ENCODE measurements at regions not wholly inside any gene's neighbourhood (a gene's known extent, or its start where the extent isn't known, plus 50 kb on each side); places are given as distances from the start of the nearest gene placed in this dataset.

- no peak overlapping the region for H3K4me3 ChIP-seq (ENCODE audit: low read depth, low read length, poor library complexity, severe bottlenecking)
- TF ChIP-seq EZH2 (IDR thresholded peaks at IDR 0.05; ENCODE audit: borderline replicate concordance, low read depth, low read length, poor library complexity, severe bottlenecking), result no peak
- TF ChIP-seq, protein P1, sequence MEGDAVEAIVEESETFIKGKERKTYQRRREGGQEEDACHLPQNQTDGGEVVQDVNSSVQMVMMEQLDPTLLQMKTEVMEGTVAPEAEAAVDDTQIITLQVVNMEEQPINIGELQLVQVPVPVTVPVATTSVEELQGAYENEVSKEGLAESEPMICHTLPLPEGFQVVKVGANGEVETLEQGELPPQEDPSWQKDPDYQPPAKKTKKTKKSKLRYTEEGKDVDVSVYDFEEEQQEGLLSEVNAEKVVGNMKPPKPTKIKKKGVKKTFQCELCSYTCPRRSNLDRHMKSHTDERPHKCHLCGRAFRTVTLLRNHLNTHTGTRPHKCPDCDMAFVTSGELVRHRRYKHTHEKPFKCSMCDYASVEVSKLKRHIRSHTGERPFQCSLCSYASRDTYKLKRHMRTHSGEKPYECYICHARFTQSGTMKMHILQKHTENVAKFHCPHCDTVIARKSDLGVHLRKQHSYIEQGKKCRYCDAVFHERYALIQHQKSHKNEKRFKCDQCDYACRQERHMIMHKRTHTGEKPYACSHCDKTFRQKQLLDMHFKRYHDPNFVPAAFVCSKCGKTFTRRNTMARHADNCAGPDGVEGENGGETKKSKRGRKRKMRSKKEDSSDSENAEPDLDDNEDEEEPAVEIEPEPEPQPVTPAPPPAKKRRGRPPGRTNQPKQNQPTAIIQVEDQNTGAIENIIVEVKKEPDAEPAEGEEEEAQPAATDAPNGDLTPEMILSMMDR (conservative IDR thresholded peaks at IDR 0.05; ENCODE audit: low read depth, low read length), result no peak
- H3K4me1 ChIP-seq (ENCODE audit: insufficient read depth, low read length, poor library complexity, severe bottlenecking), result peaks cover 51% of the 10 kb centered on the region
- ChIA-PET CTCF (no interaction called here), POLR2A (ENCODE audit: low non-redundant PET) (no interaction called here)
- H3K27ac ChIP-seq (ENCODE audit: low read depth, low read length, poor library complexity, severe bottlenecking), result peak overlapping the region; percentile 66
- no peak for DNase-seq (ENCODE audit: low spot score)
- intact Hi-C loops (cut with micrococcal nuclease; ENCODE audit: unreplicated experiment), result no loop called here
- no TSS peak for BruUV-seq (replicated peaks)
- peaks cover 4% of the 10 kb centered on the region for H3K36me3 ChIP-seq (ENCODE audit: insufficient read depth, low read length, poor library complexity, severe bottlenecking)
- H3K27me3 ChIP-seq (replicated peaks; ENCODE audit: insufficient read depth, low read depth, low read length, poor library complexity), result no peaks in the 10 kb centered on the region
- no peaks in the 10 kb centered on the region for H3K9me3 ChIP-seq (ENCODE audit: low read depth, low read length, poor library complexity, severe bottlenecking)
Measured at GRCh38 chr9:129500863-129501770, 119.8 kb downstream of the C9orf50 start.

GRCh38 chr9:129500161-129500862 is 120.6 kb downstream of the C9orf50 start:
- no peak for TF ChIP-seq EZH2 (IDR thresholded peaks at IDR 0.05; ENCODE audit: borderline replicate concordance, low read depth, low read length, poor library complexity, severe bottlenecking)
- TF ChIP-seq, protein P1 (conservative IDR thresholded peaks at IDR 0.05; ENCODE audit: low read depth, low read length), result no peak
- CTCF ChIA-PET, result no interaction called here
- Histone ChIP-seq H3K36me3 (ENCODE audit: insufficient read depth, low read length, poor library complexity, severe bottlenecking) (peaks cover 4% of the 10 kb centered on the region), H3K27me3 (replicated peaks; ENCODE audit: insufficient read depth, low read depth, low read length, poor library complexity) (no peaks in the 10 kb centered on the region), H3K4me1 (ENCODE audit: insufficient read depth, low read length, poor library complexity, severe bottlenecking) (peaks cover 58% of the 10 kb centered on the region), H3K27ac (ENCODE audit: low read depth, low read length, poor library complexity, severe bottlenecking) (peak overlapping the region; percentile 66), H3K4me3 (ENCODE audit: low read depth, low read length, poor library complexity, severe bottlenecking) (no peak overlapping the region), H3K9me3 (ENCODE audit: low read depth, low read length, poor library complexity, severe bottlenecking) (no peaks in the 10 kb centered on the region)
- peak; percentile 70 for DNase-seq (ENCODE audit: low spot score)
- POLR2A ChIA-PET (ENCODE audit: low non-redundant PET), result no interaction called here
- intact Hi-C loops (cut with micrococcal nuclease; ENCODE audit: unreplicated experiment), result no loop called here
- no TSS peak for BruUV-seq (replicated peaks)

- no peak overlapping the region for H3K4me3 ChIP-seq (ENCODE audit: low read depth, low read length, poor library complexity, severe bottlenecking)
- H3K36me3 ChIP-seq (ENCODE audit: insufficient read depth, low read length, poor library complexity, severe bottlenecking), result peaks cover 4% of the 10 kb centered on the region
- DNase-seq (ENCODE audit: low spot score), result no peak
- TF ChIP-seq, protein P1 (conservative IDR thresholded peaks at IDR 0.05; ENCODE audit: low read depth, low read length), result no peak
- no peak for TF ChIP-seq EZH2 (IDR thresholded peaks at IDR 0.05; ENCODE audit: borderline replicate concordance, low read depth, low read length, poor library complexity, severe bottlenecking)
- no TSS peak for BruUV-seq (replicated peaks)
- POLR2A ChIA-PET (ENCODE audit: low non-redundant PET), result interaction anchor here (0.9 kb wide), 1 partner anchor 321 kb away, joined by 3 read pairs; the partner anchor contains the start of gene IER5L
- intact Hi-C loops (cut with micrococcal nuclease; ENCODE audit: unreplicated experiment), result loop anchor here (5.0 to 10.0 kb wide), 2 partner anchors 106 to 361 kb away; no protein-coding TSS in a partner anchor
- H3K27ac ChIP-seq (ENCODE audit: low read depth, low read length, poor library complexity, severe bottlenecking), result peak overlapping the region; percentile 96
- H3K9me3 ChIP-seq (ENCODE audit: low read depth, low read length, poor library complexity, severe bottlenecking), result no peaks in the 10 kb centered on the region
- H3K27me3 ChIP-seq (replicated peaks; ENCODE audit: insufficient read depth, low read depth, low read length, poor library complexity), result no peaks in the 10 kb centered on the region
- peaks cover 56% of the 10 kb centered on the region for H3K4me1 ChIP-seq (ENCODE audit: insufficient read depth, low read length, poor library complexity, severe bottlenecking)
- CTCF ChIA-PET, result no interaction called here
Measured at GRCh38 chr9:129498451-129499384, 122.2 kb downstream of the C9orf50 start.
